ENCODE measurements at regions not wholly inside any gene's neighbourhood (a gene's known extent, or its start where the extent isn't known, plus 50 kb on each side); places are given as distances from the start of the nearest gene placed in this dataset.

GRCh38 chr5:58105836-58106235 is 354.1 kb downstream of the PLK2 start:
- TF ChIP-seq CTCF (conservative IDR thresholded peaks at IDR 0.05): no peak
- no peak for TF ChIP-seq ZFX (IDR thresholded peaks at IDR 0.05)
